Germinal center (tissue), 1 donor: ENCODE measurements at regions not wholly inside any gene's neighbourhood (a gene's known extent, or its start where the extent isn't known, plus 50 kb on each side); places are given as distances from the start of the nearest gene placed in this dataset.

ENCODE experiments used
- DNase-seq: peaks from one replicate; pipeline ENCODE4 v3.0.0; 2012; ENCODE audit warnings: mixed read lengths, low spot score

DNA sequence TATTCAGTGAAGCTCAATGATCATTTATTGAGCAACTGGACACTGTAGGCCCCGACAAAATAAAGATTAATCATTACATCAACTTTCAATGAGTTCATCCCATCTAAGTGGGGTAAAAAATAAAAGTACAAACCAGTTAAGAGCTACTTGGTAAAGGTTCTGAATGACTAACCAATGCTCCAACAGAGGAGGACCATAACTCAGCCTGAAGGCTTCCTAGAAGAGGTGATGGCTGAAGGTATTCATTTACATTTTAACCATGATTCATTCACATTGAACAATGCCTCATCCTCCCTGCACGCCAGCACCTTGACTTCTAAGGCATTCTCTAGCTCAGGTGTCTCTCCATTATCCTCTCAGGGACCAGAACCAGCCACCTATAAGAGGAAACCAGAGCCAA is 201.4 kb downstream of the ZNF462 start:
- no peak for DNase-seq

DNA sequence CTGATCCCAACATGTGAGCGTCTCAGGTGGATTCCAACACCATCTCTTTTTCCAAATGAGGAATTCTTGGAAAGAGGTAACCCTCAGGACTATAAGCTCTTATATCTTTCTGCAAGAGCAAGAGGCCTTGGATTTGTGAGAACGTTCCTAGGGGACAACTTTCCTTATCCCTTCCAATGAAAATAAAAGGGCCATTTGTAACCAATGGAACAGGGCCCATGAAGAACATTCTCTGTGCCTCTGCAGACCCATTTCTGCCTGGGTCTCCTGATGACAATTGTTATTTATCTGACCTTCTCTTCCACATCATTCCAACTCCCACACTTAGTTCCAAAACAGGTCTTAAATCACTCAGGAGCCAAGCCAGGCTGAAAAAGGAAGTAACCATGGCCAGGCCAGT is 202.6 kb downstream of the ZNF462 start:
- no peak for DNase-seq

DNA sequence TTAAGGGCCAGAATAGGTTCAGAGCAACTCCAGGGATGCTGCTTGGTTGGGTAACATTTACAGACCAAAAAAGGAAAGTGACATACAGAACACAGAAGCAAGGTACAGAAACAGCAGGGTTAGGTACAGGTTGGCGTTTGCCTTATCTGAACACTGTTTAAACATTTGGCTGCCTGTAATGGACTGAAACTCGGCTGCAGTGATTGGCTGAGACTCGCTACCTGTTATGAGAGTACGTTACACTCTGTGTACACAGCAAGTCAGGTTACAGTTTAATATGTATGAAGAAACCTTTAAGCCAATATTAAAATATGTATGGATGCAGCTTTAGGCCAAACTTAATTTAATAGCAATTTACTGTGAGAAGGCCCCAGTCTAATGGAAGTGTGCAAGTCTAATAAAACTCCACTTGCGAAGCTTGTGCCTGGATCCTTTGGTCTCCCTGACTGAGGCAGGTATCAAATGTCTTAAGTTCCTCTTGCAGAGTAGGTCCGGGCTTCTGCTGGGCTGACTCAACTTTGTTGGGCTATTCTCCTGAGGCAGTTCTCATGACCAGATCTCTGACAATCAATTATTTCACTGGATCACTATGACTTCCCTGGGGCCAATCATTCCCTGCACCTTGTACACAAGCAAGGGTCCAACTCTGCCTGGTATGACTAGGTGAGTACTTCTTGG is 204.9 kb downstream of the ZNF462 start:
- no peak for DNase-seq

DNA sequence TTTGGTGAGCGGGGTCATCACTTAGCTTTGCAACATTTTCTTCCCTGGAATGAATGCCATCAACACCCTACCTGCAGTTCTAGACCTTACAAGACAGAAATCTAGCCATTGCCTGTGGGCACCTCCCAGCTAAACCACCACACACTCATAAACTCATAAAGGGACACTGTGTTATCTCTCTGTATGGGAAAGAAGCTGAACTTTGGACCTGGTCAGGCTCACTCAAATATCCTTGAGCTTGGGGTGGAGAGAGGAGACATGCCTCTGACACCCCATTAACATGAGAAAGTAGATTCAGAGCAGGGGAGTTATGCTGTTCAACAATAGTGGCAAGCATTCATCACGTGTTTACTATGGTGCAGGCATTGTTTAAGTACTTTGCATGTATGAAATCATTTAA is 205.6 kb downstream of the ZNF462 start:
- no peak for DNase-seq

DNA sequence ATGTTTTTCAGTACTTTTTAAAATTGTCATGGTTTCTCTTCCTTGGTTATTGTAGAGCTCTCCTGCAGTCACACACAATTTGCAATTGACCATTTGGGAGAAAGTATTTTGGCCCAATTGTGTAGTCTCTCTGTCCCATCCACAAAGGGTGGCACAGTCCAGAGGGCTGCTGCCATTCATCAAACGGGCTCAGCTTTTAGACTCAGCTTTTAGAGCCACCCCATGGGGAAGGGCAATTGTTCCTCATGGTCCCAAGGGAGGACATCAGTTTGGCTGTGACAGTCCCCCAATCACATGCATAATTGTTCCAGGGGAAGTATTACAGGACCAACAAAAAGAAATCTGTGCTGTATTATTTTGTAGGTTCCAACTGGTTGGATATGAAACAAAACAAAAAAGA is 207.6 kb downstream of the ZNF462 start:
- DNase-seq = no peak

DNA sequence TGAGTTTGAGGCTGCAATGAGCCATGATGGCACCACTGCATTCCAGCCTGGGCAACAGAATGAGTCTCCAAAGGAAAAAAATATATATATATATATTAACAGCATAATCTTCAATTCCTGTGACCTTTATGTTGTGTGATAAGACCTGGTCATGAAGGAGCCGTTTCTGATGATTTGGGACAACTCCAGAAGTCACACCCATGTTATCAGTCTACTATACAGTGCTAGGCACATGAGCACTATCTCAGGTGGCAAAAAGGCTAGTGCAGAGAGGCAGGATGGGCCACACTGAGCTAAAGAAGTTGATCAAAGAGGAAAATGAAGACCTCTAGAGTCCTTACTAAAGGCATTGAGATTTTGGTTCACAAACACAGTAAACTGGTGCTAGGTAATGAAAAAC is 205.0 kb upstream of the RAD23B start:
- no peak for DNase-seq

DNA sequence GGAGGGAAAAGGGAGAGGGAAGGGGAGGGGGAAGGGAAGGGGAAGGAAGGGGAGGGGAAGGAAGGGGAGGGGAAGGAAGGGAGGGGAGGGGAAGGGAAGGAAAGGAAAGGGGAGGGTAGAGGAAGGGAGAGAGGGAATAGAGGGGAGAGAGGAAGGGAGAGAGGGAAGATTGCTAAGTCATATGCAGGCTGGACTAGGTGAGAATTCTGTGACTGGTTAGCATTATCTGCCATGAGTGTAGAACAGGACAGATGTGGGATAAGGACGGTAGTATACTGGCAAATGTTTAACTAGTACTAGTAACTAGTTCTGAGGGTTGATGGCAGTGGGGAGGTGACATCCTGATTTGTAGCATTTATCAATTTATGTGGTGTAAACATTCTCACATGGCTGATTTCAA is 203.5 kb upstream of the RAD23B start:
- DNase-seq = no peak

DNA sequence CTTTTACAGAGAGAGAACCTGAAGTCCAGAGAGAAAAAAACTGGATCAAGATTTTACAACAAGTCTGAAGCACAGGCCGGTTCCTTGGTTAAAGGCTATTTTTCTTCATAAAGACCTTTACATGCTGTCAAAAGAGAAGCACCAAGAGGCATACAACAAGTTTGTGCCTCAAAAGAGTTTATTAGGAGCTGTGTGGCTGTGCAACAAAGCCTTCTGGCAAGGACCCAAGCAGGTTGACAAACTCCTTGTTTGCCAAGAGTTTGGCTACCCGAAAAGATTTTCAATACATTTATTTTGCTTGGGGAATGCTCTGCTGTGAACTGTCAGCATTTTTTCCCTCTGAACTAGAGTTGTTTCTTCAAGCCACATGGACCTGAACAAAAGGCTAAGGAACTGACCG is 202.9 kb upstream of the RAD23B start:
- DNase-seq = no peak

DNA sequence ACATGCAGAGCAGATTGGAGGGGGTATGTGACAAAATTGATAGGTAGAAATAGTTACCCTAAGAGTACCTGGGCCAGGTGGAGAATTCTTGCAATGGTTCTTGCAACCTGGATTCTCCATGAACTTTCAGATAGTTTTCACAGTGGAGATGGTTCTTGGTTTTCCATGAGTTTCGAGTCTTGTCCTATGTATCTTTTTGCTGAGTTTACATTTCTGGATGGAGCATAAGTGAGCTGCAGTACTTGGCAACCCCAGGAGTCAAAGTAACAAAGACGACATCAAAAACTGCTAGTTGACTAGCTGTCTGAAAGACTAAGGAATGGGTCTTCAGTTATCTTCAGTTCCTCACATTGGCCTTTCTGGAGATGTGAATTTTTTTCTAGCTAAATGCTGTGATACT is 196.6 kb upstream of the RAD23B start:
- DNase-seq = no peak

DNA sequence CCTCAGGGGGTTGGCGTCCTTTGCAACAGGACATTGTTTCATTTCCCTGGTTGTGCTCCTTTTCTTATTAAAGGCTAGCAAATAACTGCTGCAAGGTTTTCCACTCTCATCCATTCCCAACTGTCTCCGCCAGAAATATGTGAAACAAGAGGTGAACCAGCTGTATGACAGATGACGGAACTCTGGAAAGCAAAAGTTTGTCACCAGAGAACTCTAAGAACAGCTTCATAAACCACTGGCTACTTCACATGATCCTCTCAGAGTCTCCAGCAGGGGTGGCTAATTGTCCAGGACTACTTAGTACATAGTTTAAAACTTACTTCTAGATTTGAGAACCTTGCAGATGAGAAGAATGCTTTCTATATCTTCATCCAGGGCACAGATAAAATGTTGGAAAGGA is 195.9 kb upstream of the RAD23B start:
- DNase-seq = no peak

DNA sequence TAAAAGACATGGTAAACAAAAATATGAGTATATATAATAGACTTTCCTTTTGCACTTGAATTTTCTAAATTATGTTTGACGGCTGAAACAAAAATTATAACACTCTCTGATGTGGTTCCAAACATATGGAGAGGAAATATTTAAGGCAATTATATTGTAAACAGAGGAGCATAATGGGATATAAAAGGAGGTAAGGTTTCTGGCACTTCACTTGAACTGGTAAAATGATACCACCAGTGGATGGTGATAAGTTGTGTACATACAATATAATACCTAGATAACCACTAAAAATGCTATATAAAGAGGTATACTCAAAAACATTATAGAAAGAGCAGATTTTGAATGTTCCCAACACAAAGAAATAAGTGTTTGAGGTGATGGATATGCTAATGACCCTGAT is 192.9 kb upstream of the RAD23B start:
- no peak for DNase-seq

DNA sequence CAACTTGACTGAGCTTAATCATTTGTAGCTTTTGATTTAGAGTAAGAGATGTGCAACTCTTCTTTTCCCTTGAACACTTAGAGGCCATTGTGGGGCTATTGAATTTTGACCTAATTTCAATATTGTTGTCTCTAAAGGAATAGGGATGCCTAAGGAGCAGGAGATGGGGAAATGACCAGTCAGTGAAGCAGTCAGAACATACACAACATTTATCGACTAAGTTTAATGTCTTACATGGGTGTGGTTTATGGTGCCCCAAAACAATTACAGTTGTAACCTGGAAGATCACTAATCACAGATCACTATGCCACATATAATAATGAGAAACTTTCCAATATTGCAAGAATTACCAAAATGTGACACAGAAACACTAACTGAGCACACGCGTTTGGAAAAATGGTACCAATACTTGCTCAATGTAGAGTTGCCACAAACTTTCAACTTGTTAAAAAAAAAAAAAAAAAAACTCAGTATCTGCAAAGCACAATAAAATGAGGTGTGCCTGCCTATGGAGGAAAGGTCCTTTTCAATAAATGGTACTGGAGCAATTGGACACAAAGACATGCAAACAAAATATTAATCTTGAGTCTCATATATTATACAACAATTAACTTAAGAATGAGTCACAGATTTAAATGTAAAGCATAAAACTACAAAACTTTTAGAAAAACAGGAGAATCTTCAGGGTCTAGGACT is 189.6 kb upstream of the RAD23B start:
- no peak for DNase-seq

DNA sequence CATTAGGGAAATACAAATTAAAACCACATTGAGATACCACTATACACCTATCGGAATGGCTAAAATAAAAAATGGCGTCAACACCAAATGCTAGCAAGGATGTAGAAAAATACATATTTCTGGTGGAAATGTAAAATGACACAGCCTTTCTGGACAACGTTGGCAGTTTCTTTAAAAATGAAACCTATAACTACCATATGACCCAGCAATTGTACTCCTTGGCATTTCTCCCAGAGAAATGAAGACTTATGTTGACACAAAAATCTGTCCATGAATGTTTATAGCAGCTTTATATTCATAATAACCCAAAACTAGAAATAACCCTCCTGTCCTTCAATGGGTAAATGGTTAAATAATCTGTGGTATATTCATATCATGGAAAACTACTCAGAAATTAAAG is 188.7 kb upstream of the RAD23B start:
- no peak for DNase-seq

DNA sequence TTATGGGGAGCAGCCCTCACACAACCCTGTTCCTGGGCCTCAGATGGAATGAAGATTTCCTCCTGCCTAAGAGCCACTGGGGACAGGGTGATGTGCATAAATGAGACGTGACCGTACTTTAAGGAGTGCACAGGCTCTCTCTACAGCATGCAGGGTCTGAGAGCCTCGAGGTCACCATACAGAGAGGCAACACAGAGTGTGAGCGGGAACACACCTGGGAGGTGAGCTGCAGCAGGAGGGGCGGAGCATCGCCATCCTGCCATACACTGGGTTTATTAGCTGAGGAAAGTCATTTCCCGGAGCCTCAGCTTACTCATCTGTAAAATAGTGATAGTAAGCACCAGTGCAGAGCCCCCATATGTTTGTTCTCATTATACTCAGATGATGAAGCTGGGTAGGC is 182.5 kb upstream of the RAD23B start:
- no peak for DNase-seq

DNA sequence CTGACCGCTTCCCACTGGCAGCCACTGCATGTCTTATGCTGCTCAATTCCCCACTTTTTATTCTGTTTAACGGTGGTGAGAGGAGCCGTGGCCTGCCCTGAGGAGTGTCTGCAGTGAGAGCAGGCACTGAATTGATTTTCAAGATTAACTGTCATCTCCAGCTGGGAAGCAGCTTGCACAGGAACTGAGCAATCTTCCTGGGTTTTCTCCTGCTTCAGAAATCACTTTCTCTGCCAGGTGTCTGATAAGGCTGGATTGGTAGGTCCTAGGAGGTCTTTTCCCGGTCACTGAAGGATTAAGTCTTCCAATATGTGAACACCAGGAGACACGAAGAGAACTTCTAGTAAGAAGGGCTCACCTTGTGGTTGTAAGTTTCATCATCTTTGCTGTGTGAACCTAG is 181.1 kb upstream of the RAD23B start:
- no peak for DNase-seq

DNA sequence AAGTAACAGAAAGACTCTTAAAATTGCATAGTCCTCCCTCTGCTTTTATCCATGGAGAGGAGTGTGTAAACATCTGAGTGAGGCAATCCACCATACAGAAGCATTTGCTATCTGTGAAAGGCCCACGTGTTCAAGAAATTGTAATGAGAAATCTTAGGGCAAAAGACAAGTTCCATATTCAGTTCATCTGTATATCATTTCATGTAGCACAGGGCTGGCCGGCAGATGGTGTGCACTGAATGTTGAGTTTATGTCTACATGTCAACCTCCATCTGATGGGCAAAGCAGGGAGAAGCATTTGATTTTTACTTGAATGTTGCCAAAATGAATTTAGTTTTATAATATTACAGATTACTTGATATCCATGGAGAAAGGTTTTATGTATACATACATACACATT is 179.5 kb upstream of the RAD23B start:
- DNase-seq = no peak

DNA sequence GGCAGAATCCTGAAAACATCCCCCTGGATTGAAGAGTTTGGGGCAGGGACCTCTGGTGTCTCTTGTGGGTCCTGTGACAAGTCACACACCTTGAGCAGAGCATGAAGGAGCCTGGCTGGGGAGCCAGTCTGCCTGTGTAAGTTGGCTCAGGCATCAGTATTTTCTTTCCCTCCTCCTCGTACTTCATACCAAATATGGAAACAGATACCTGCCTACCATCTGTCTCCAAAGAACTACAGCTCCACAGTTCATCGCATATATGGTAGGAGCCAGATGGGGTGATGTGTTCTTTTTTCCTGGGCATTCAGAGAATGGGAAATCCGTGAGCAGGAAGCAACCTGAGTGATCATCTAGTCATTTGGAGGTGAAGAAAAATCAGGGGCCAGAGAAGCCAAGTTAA is 177.3 kb upstream of the RAD23B start:
- no peak for DNase-seq

DNA sequence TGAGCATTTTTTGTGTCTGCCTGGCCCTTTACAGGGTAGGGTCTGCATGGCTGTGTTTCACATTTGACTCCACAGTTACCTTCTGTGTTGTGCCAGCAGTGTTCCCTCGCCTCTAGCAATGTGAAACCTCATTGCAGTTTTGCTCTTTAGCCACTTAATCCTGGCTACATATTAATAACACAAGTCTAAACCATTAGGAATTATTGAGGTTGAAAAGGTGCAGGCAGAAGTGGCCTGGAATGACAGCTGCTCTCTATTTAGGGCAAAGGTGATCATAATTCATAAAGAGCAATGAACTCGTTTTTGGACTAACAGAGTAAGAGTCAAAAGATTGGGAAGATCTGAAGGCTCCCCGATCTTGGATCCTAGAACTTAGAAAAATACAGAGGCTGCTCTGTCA is 176.7 kb upstream of the RAD23B start:
- DNase-seq = no peak

DNA sequence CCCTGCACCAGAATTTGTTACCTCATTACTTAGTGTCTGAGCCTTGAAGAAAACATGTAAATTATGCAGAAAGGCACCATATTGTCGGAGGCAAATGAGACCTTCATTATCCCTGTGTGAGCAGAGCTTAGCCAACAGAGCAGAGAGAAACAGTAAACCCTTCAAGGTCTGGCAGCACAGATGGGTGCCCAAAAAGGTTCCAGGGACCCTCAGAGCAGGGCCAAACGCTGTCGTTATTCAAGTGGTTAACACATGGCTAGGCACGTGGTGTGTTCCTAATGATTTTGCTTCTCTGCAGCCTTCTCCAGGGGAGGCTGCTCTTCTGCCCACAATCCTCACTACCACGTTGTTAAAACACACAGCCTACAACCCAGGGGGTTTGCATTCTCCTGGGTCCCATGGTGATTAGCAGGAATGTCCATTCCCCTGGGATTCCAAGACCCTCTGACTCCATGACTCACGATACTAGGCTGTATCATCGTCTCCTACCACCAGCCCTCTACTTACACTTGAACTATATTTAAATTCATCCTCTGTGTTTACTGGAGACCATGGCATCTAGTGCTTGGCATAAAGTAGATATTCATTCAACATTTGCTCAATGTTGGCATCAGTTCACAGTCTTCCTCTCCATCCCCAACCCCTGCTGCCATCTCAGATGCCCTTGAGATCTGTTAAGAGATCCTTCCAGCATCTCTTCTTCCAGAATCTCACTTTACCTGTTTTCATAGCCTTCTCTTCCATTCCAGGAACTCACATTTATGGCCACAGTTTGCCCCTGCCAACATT is 174.5 kb upstream of the RAD23B start:
- DNase-seq = no peak

DNA sequence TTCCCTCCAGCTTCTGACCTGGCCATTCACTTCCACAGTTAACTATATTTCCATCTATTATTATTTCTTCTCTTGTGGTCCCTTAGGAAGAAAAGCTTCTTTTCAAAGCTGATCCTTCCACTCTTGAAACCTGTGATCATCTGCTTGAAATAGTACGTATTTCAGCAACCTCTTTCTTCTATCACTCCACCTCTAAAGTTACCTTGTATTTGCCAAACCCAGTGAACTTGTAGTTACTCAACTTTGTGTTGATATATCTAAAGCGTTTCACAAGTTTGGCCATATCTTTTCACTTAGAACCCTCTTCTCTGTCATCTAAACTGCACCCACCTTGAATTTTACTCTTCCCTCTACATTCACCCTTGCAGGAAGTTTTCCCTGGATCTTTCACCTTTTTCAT is 173.8 kb upstream of the RAD23B start:
- no peak for DNase-seq

DNA sequence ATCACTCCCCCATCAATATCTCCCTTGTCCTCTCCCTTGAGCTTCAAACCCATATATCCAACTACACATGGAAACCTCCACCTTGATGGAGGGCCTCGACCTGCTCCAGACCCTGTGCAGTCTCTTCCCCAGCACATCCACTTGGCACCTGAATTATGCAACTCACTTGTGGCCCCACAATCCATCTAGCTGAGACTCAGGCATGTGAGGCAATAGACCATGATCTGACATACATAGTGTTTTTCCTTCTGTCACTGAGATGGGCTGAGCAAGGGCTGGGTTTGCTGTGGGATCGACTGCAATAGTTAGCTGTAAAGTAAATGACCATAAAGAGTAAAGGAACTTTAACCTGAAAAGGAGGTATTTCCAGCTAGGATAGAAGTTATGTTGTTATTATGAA is 172.9 kb upstream of the RAD23B start:
- no peak for DNase-seq

DNA sequence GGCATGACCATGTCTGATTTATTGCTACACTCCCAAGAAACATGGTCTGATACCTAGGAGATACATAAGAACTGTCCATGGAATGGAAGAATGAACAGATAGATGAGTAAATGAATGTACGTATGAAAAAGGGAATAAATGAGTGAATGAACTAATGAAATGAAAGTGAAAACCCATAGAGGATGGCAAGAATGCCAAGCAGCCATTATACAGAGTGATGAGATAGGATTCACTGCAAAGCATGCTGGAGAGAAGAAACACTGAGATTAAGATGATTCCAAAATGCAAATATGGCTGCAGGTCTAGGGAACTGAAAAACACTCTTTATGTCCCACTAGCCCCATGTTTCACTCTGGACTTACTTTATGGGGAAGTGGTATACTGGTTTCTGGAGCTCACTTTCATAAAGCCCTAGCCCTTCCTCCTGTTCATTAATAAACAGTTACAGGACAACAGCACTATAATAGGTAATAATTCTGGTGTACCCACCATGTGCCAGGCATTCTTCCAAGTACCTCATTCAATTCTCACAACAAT is 170.3 kb upstream of the RAD23B start:
- DNase-seq = no peak
